Coronary artery (tissue), 2 donors: ENCODE measurements at regions not wholly inside any gene's neighbourhood (a gene's known extent, or its start where the extent isn't known, plus 50 kb on each side); places are given as distances from the start of the nearest gene placed in this dataset.
A peak's percentile ranks its signal among the peaks of the same experiment; 100 is the strongest.

ENCODE experiments used
- DNase-seq: peaks from one replicate; pipeline ENCODE4 v3.0.0-alpha.2; 2017; ENCODE audit warnings: low spot score
- H3K27ac ChIP-seq, 2 donors: fragments of 200-600 bp; sonication (generic); one replicate each; pipeline ENCODE4 v1.5.1; 2016 to 2019
- H3K4me3 ChIP-seq: fragments of 200-600 bp; sonication (generic); 2 replicates; pipeline ENCODE4 v1.5.1; 2016; ENCODE audit warnings: mild to moderate bottlenecking, moderate library complexity
- TF ChIP-seq, protein P1 (sequence below): fragments of 200-600 bp; sonication (generic); IDR thresholded peaks from one replicate; pipeline ENCODE4 v1.5.1; 2019; ENCODE audit warnings: antibody characterized with exemption

GRCh38 chr1:65497256-65497830, 76.9 kb downstream of the LEPR start:
- Histone ChIP-seq H3K4me3 (no peak overlapping the region), H3K27ac (no peak overlapping the region)
- DNase-seq: no peak
- TF ChIP-seq, protein P1, sequence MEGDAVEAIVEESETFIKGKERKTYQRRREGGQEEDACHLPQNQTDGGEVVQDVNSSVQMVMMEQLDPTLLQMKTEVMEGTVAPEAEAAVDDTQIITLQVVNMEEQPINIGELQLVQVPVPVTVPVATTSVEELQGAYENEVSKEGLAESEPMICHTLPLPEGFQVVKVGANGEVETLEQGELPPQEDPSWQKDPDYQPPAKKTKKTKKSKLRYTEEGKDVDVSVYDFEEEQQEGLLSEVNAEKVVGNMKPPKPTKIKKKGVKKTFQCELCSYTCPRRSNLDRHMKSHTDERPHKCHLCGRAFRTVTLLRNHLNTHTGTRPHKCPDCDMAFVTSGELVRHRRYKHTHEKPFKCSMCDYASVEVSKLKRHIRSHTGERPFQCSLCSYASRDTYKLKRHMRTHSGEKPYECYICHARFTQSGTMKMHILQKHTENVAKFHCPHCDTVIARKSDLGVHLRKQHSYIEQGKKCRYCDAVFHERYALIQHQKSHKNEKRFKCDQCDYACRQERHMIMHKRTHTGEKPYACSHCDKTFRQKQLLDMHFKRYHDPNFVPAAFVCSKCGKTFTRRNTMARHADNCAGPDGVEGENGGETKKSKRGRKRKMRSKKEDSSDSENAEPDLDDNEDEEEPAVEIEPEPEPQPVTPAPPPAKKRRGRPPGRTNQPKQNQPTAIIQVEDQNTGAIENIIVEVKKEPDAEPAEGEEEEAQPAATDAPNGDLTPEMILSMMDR: no peak

GRCh38 chr1:65503427-65503826, 83.0 kb downstream of the LEPR start:
- H3K27ac ChIP-seq: no peak overlapping the region
- H3K4me3 ChIP-seq: no peak overlapping the region
- no peak for DNase-seq
- TF ChIP-seq, protein P1: no peak

DNA sequence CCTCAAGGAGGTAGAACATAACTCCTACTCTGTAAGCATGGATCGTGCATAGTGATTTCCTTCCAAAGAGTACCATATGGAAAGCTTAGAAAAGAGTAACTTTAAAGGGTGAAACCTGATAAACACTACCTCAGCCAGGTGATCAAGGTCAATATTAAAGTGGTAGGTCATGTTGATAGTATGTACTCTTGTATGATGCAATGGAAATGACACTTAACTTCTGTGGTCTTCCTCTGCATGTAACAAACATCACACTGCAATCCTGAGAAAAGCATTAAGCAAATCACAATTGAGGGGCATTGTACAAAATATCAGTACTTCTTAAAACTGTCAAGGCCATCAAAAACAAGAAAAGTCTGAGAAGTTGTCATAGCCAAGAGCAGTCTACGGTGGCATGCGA, 83.8 kb downstream of the LEPR start:
- H3K4me3 ChIP-seq: no peak overlapping the region
- H3K27ac ChIP-seq: no peak overlapping the region
- TF ChIP-seq, protein P1: no peak
- DNase-seq: no peak

GRCh38 chr1:65505547-65506300, 85.3 kb downstream of the LEPR start:
- H3K4me3 ChIP-seq: no peak overlapping the region
- no peak for DNase-seq
- TF ChIP-seq, protein P1: no peak
- peak overlapping the region in 1 of 2 donors; percentile 9 for H3K27ac ChIP-seq

GRCh38 chr1:65508051-65508450, 87.6 kb downstream of the LEPR start:
- TF ChIP-seq, protein P1: no peak
- no peak for DNase-seq
- Histone ChIP-seq H3K27ac (no peak overlapping the region), H3K4me3 (no peak overlapping the region)

DNA sequence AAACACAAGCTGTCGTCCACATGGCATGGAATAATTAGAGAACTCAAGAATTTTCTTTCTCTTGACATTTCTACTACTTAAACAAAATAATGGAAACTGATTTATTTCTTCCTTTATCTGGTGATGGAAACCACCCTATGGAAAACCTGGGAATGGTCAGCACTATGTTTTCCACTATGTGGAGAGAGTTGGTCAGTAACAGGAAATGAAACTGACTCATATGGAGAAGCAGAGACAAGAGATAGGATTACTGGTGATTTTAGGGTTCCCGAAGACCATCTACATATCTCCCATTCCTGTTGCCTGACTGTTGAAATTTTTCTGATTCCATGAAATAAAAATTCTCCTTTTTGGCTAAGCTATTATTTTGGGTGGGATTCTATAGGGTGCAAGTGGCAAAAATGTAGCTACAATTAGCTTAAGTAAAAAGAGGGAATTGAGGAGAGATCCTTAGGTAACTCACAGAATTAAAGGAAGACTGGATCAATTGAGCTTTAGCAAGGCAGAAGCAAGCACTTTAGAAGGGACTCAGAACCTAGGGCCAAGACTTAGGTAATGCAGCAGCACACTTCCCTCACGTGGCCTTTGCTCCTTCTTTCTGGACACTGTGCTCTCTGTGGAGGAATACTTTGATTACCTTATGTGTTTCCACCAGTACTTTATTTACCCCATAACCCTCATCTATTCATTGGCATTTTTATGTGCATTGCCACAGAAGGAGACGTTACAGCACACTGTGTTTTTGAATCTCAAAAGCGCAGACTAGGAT, 89.6 kb downstream of the LEPR start:
- TF ChIP-seq, protein P1: no peak
- DNase-seq: no peak
- H3K4me3 ChIP-seq: no peak overlapping the region
- no peak overlapping the region for H3K27ac ChIP-seq
